ENCODE measurements at regions not wholly inside any gene's neighbourhood (a gene's known extent, or its start where the extent isn't known, plus 50 kb on each side); places are given as distances from the start of the nearest gene placed in this dataset.

GRCh38 chr2:100721693-100722092, 98.2 kb upstream of the NPAS2 start:
- no peaks in the 10 kb centered on the region for H3K4me1 ChIP-seq
- no peak overlapping the region for H3K4me3 Mint-ChIP-seq
- H3K79me2 ChIP-seq (ENCODE audit: low read depth), result no peaks in the 10 kb centered on the region
- H3K4me3 ChIP-seq, result no peak overlapping the region
- H2AFZ ChIP-seq (replicated peaks), result no peak overlapping the region
- no peak overlapping the region for H3K27ac ChIP-seq
- no peak for DNase-seq (ENCODE audit: low spot score)
- H4K20me1 ChIP-seq (ENCODE audit: low read depth), result no peaks in the 10 kb centered on the region
- no peaks in the 10 kb centered on the region for H3K4me1 Mint-ChIP-seq
- H3F3A ChIP-seq (ENCODE audit: low read depth), result no peaks in the 10 kb centered on the region
- peaks cover 2% of the 10 kb centered on the region for H3K27me3 Mint-ChIP-seq (ENCODE audit: insufficient read depth, low read depth)
- no peaks in the 10 kb centered on the region for H3K9me3 ChIP-seq (ENCODE audit: low read depth)
- H3K36me3 ChIP-seq, result no peaks in the 10 kb centered on the region
- H3K27me3 ChIP-seq, result no peaks in the 10 kb centered on the region
- TF ChIP-seq EZH2 (IDR thresholded peaks at IDR 0.05), result no peak
- TF ChIP-seq EZH2phosphoT487 (IDR thresholded peaks at IDR 0.05), result no peak
- TF ChIP-seq CTCF (IDR thresholded peaks at IDR 0.05), result no peak
- no peak overlapping the region for H3K9ac ChIP-seq
- no peaks in the 10 kb centered on the region for H3K36me3 Mint-ChIP-seq
- no peaks in the 10 kb centered on the region for H3K9me3 Mint-ChIP-seq
- no peak overlapping the region for H3K27ac Mint-ChIP-seq
- H3K4me2 ChIP-seq, result no peak overlapping the region

GRCh38 chr2:100722125-100722524, 97.8 kb upstream of the NPAS2 start:
- Histone ChIP-seq H3K4me2 (no peak overlapping the region), H3K9me3 (ENCODE audit: low read depth) (no peaks in the 10 kb centered on the region), H3K79me2 (ENCODE audit: low read depth) (no peaks in the 10 kb centered on the region), H3K27ac (no peak overlapping the region), H2AFZ (replicated peaks) (no peak overlapping the region), H3F3A (ENCODE audit: low read depth) (no peaks in the 10 kb centered on the region), H3K9ac (no peak overlapping the region), H3K36me3 (no peaks in the 10 kb centered on the region), H4K20me1 (ENCODE audit: low read depth) (no peaks in the 10 kb centered on the region), H3K4me1 (no peaks in the 10 kb centered on the region), H3K27me3 (no peaks in the 10 kb centered on the region), H3K4me3 (no peak overlapping the region)
- no peak for DNase-seq (ENCODE audit: low spot score)
- Mint-ChIP-seq H3K4me3 (no peak overlapping the region), H3K36me3 (no peaks in the 10 kb centered on the region), H3K4me1 (no peaks in the 10 kb centered on the region), H3K27me3 (ENCODE audit: insufficient read depth, low read depth) (peaks cover 2% of the 10 kb centered on the region), H3K27ac (no peak overlapping the region), H3K9me3 (no peaks in the 10 kb centered on the region)
- TF ChIP-seq CTCF (IDR thresholded peaks at IDR 0.05), result no peak
- no peak for TF ChIP-seq EZH2 (IDR thresholded peaks at IDR 0.05)
- no peak for TF ChIP-seq EZH2phosphoT487 (IDR thresholded peaks at IDR 0.05)

- H3K4me3 Mint-ChIP-seq, result no peak overlapping the region
- no peak overlapping the region for H2AFZ ChIP-seq (replicated peaks)
- H3K27ac Mint-ChIP-seq, result no peak overlapping the region
- DNase-seq (ENCODE audit: low spot score), result no peak
- H3K36me3 ChIP-seq, result no peaks in the 10 kb centered on the region
- H3K4me3 ChIP-seq, result no peak overlapping the region
- peaks cover 13% of the 10 kb centered on the region for H3K9me3 Mint-ChIP-seq
- no peaks in the 10 kb centered on the region for H3K27me3 ChIP-seq
- no peak overlapping the region for H3K27ac ChIP-seq
- no peaks in the 10 kb centered on the region for H3K4me1 Mint-ChIP-seq
- no peaks in the 10 kb centered on the region for H3F3A ChIP-seq (ENCODE audit: low read depth)
- TF ChIP-seq EZH2phosphoT487 (IDR thresholded peaks at IDR 0.05) (no peak), CTCF (IDR thresholded peaks at IDR 0.05) (no peak), EZH2 (IDR thresholded peaks at IDR 0.05) (no peak)
- H3K79me2 ChIP-seq (ENCODE audit: low read depth), result no peaks in the 10 kb centered on the region
- no peaks in the 10 kb centered on the region for H3K27me3 Mint-ChIP-seq (ENCODE audit: insufficient read depth, low read depth)
- no peak overlapping the region for H3K4me2 ChIP-seq
- H3K36me3 Mint-ChIP-seq, result no peaks in the 10 kb centered on the region
- no peaks in the 10 kb centered on the region for H3K9me3 ChIP-seq (ENCODE audit: low read depth)
- H3K4me1 ChIP-seq, result no peaks in the 10 kb centered on the region
- no peak overlapping the region for H3K9ac ChIP-seq
- H4K20me1 ChIP-seq (ENCODE audit: low read depth), result no peaks in the 10 kb centered on the region
These were observed 93.1 kb upstream of the NPAS2 start for GRCh38 chr2:100726866-100727265.
